Neural cell (in vitro differentiated cells): ENCODE measurements at regions not wholly inside any gene's neighbourhood (a gene's known extent, or its start where the extent isn't known, plus 50 kb on each side); places are given as distances from the start of the nearest gene placed in this dataset.

Experiments
- H2AFZ ChIP-seq: fragments of 200-600, 300-800 bp; sonication (generic), shearing (Covaris generic); 2 replicates; pipeline ENCODE4 v1.6.0; 2014; ENCODE audit warnings: low read depth, mild to moderate bottlenecking, antibody characterized with exemption, low read length, moderate library complexity
- H3F3A ChIP-seq: fragments of 200-600 bp; shearing (Covaris generic); 2 replicates; pipeline ENCODE4 v1.6.1; 2016; ENCODE audit warnings: mild to moderate bottlenecking, moderate library complexity, mixed read lengths, antibody characterized with exemption, low read length; ENCODE audit not compliant: insufficient read depth, poor library complexity, severe bottlenecking
- H3K27ac ChIP-seq: fragments of 200-600, 300-800 bp; sonication (generic), shearing (Covaris generic); 2 replicates; pipeline ENCODE4 v1.5.1; 2014; ENCODE audit warnings: mild to moderate bottlenecking, low read length, moderate library complexity
- H3K27me3 ChIP-seq: fragments of 300-800, 200-600 bp; sonication (generic), shearing (Covaris generic); 2 replicates; pipeline ENCODE4 v1.6.0; 2014; ENCODE audit warnings: mild to moderate bottlenecking, low read depth, low read length, moderate library complexity; ENCODE audit not compliant: insufficient read depth
- H3K36me3 ChIP-seq: fragments of 300-800, 200-600 bp; sonication (generic), shearing (Covaris generic); 2 replicates; pipeline ENCODE4 v1.5.1; 2014; ENCODE audit warnings: mild to moderate bottlenecking, antibody characterized with exemption, low read length, moderate library complexity; ENCODE audit not compliant: insufficient read depth
- H3K4me2 ChIP-seq: fragments of 300-800, 200-600 bp; sonication (generic), shearing (Covaris generic); 2 replicates; pipeline ENCODE4 v1.6.0; 2014; ENCODE audit warnings: mild to moderate bottlenecking, low read length
- H3K4me3 ChIP-seq: fragments of 300-800, 200-600 bp; sonication (generic), shearing (Covaris generic); 2 replicates; pipeline ENCODE4 v1.5.1; 2014; ENCODE audit warnings: mild to moderate bottlenecking, low read length, moderate library complexity
- H3K79me2 ChIP-seq: fragments of 200-600 bp; shearing (Covaris generic); replicated peaks from 2 replicates; pipeline ENCODE4 v1.6.0; 2014; ENCODE audit warnings: mild to moderate bottlenecking, low read length, moderate library complexity; ENCODE audit not compliant: insufficient read depth
- H3K9ac ChIP-seq: fragments of 300-800, 200-600 bp; sonication (generic), shearing (Covaris generic); 2 replicates; pipeline ENCODE4 v1.6.1; 2016; ENCODE audit warnings: mild to moderate bottlenecking, low read length, mixed read lengths
- H3K9me2 ChIP-seq: fragments of 200-600 bp; shearing (Covaris generic); 2 replicates; pipeline ENCODE4 v1.6.1; 2016; ENCODE audit warnings: mild to moderate bottlenecking, low read length, mixed read lengths; ENCODE audit not compliant: insufficient read depth
- H3K9me3 ChIP-seq: fragments of 200-600, 300-800 bp; sonication (generic), shearing (Covaris generic); 2 replicates; pipeline ENCODE4 v1.6.1; 2016; ENCODE audit warnings: mild to moderate bottlenecking, mixed run types, low read length, moderate library complexity, mixed read lengths
- H4K20me1 ChIP-seq: fragments of 200-600 bp; shearing (Covaris generic); 2 replicates; pipeline ENCODE4 v1.6.1; 2016; ENCODE audit warnings: mild to moderate bottlenecking, mixed run types; ENCODE audit not compliant: insufficient read depth
- EP300 ChIP-seq: fragments of 450-650 bp; conservative IDR thresholded peaks from 2 replicates; pipeline ENCODE4 v1.6.1; 2014; ENCODE audit warnings: antibody characterized with exemption, mild to moderate bottlenecking, moderate library complexity; ENCODE audit not compliant: poor library complexity, severe bottlenecking
- EZH2 ChIP-seq: fragments of 200-600, 300-800 bp; shearing (Covaris generic), sonication (generic); IDR thresholded peaks from 2 replicates; pipeline ENCODE4 v1.6.1; 2014; ENCODE audit warnings: antibody characterized with exemption, low read length, borderline replicate concordance, mild to moderate bottlenecking; ENCODE audit not compliant: insufficient read depth, poor library complexity, severe bottlenecking
- MXI1 ChIP-seq: fragments of 450-650 bp; conservative IDR thresholded peaks from 2 replicates; pipeline ENCODE4 v1.6.1; 2014; ENCODE audit warnings: antibody characterized with exemption, mild to moderate bottlenecking; ENCODE audit not compliant: poor library complexity, severe bottlenecking
- POLR2AphosphoS5 ChIP-seq: IDR thresholded peaks from 2 replicates; pipeline ENCODE4 v1.6.1; 2012
- RAD21 ChIP-seq: fragments of 450-650 bp; conservative IDR thresholded peaks from 2 replicates; pipeline ENCODE4 v1.6.1; 2014; ENCODE audit warnings: antibody characterized with exemption, mild to moderate bottlenecking, moderate library complexity
- SMC3 ChIP-seq: fragments of 450-650 bp; conservative IDR thresholded peaks from 2 replicates; pipeline ENCODE4 v1.6.1; 2014; ENCODE audit warnings: antibody characterized with exemption, mild to moderate bottlenecking, moderate library complexity; ENCODE audit not compliant: poor library complexity
- TAF1 ChIP-seq: IDR thresholded peaks from 2 replicates; pipeline ENCODE4 v1.6.1; 2012; ENCODE audit warnings: low read depth
- TF ChIP-seq, protein P1 (sequence below): IDR thresholded peaks from 2 replicates; pipeline ENCODE4 v1.6.1; 2012; ENCODE audit warnings: borderline replicate concordance
- TF ChIP-seq, protein P2 (sequence below): fragments of 450-650 bp; IDR thresholded peaks from 2 replicates; pipeline ENCODE4 v1.5.1; 2014; ENCODE audit warnings: antibody characterized with exemption, mild to moderate bottlenecking, moderate library complexity; ENCODE audit not compliant: poor library complexity, severe bottlenecking

DNA sequence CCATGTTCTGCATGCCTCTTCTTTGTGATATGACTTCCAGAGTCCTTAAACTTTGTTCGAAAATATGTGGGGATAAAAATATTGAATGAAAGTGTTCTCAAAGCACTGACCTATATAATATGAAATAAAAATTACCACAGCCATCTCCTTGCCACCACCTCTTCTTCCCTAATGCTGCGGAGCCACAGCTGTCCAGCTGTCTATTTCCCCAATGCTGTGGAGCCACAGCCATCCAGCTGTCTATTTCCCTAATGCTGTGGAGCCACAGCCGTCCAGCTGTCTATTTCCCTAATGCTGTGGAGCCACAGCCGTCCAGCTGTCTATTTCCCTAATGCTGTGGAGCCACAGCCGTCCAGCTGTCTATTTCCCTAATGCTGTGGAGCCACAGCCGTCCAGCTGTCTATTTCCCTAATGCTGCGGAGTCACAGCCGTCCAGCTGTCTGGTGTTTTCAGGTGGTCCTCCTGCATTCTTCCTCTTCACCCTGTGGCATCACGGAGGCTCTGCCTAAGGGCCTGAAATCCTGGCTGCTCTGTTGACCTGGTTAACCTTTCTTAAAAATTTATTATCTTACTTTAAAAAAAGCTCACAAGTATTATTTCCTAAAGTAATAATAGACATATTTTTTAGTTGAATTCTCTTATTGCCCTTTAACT lies 266.1 kb upstream of the MEX3C start:
- Histone ChIP-seq H3F3A (no peaks in the 10 kb centered on the region), H3K4me3 (no peak overlapping the region), H3K27ac (no peak overlapping the region), H3K27me3 (no peaks in the 10 kb centered on the region), H3K9me2 (no peaks in the 10 kb centered on the region), H2AFZ (no peak overlapping the region), H3K9me3 (no peaks in the 10 kb centered on the region), H3K4me2 (no peak overlapping the region), H3K9ac (no peak overlapping the region), H3K79me2 (no peaks in the 10 kb centered on the region), H3K36me3 (no peaks in the 10 kb centered on the region), H4K20me1 (no peaks in the 10 kb centered on the region)
- TF ChIP-seq EZH2 (no peak), EP300 (no peak), TAF1 (no peak), SMC3 (no peak), RAD21 (no peak), POLR2AphosphoS5 (no peak), MXI1 (no peak)
- TF ChIP-seq, protein P1, sequence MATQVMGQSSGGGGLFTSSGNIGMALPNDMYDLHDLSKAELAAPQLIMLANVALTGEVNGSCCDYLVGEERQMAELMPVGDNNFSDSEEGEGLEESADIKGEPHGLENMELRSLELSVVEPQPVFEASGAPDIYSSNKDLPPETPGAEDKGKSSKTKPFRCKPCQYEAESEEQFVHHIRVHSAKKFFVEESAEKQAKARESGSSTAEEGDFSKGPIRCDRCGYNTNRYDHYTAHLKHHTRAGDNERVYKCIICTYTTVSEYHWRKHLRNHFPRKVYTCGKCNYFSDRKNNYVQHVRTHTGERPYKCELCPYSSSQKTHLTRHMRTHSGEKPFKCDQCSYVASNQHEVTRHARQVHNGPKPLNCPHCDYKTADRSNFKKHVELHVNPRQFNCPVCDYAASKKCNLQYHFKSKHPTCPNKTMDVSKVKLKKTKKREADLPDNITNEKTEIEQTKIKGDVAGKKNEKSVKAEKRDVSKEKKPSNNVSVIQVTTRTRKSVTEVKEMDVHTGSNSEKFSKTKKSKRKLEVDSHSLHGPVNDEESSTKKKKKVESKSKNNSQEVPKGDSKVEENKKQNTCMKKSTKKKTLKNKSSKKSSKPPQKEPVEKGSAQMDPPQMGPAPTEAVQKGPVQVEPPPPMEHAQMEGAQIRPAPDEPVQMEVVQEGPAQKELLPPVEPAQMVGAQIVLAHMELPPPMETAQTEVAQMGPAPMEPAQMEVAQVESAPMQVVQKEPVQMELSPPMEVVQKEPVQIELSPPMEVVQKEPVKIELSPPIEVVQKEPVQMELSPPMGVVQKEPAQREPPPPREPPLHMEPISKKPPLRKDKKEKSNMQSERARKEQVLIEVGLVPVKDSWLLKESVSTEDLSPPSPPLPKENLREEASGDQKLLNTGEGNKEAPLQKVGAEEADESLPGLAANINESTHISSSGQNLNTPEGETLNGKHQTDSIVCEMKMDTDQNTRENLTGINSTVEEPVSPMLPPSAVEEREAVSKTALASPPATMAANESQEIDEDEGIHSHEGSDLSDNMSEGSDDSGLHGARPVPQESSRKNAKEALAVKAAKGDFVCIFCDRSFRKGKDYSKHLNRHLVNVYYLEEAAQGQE = no peak
- TF ChIP-seq, protein P2, sequence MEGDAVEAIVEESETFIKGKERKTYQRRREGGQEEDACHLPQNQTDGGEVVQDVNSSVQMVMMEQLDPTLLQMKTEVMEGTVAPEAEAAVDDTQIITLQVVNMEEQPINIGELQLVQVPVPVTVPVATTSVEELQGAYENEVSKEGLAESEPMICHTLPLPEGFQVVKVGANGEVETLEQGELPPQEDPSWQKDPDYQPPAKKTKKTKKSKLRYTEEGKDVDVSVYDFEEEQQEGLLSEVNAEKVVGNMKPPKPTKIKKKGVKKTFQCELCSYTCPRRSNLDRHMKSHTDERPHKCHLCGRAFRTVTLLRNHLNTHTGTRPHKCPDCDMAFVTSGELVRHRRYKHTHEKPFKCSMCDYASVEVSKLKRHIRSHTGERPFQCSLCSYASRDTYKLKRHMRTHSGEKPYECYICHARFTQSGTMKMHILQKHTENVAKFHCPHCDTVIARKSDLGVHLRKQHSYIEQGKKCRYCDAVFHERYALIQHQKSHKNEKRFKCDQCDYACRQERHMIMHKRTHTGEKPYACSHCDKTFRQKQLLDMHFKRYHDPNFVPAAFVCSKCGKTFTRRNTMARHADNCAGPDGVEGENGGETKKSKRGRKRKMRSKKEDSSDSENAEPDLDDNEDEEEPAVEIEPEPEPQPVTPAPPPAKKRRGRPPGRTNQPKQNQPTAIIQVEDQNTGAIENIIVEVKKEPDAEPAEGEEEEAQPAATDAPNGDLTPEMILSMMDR = no peak

DNA sequence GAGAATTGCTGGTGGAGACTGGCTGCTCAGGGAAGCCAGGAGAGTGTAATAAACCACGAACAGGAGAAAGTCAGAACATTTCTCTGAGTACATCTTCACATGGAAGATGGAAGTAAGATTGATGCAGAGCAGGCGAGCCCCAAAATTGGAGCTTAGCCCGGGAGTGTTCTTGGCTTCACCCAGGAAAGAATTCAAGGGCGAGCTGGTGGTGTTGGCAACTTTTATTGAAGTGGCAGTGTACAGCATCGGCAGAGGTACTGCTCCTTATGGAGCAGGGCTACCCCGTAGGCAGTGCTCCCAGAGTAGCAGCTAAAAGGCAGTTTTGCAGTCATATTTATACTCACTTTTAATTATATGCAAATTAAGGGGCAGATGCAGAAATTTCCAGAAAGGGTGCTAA lies 281.4 kb upstream of the MEX3C start:
- no peak overlapping the region for H2AFZ ChIP-seq
- H3K27ac ChIP-seq = no peak overlapping the region
- H3K9ac ChIP-seq = no peak overlapping the region
- no peak for TF ChIP-seq EP300
- no peak for TF ChIP-seq RAD21
- TF ChIP-seq EZH2 = no peak
- TF ChIP-seq TAF1 = no peak
- TF ChIP-seq SMC3 = no peak
- TF ChIP-seq MXI1 = no peak
- TF ChIP-seq, protein P1 = no peak
- TF ChIP-seq, protein P2 = no peak
- TF ChIP-seq POLR2AphosphoS5 = no peak
- no peaks in the 10 kb centered on the region for H4K20me1 ChIP-seq
- no peaks in the 10 kb centered on the region for H3F3A ChIP-seq
- no peaks in the 10 kb centered on the region for H3K27me3 ChIP-seq
- H3K4me2 ChIP-seq = no peak overlapping the region
- no peak overlapping the region for H3K4me3 ChIP-seq
- H3K9me2 ChIP-seq = no peaks in the 10 kb centered on the region
- no peaks in the 10 kb centered on the region for H3K79me2 ChIP-seq
- no peaks in the 10 kb centered on the region for H3K36me3 ChIP-seq
- H3K9me3 ChIP-seq = no peaks in the 10 kb centered on the region
